ENCODE measurements at regions not wholly inside any gene's neighbourhood (a gene's known extent, or its start where the extent isn't known, plus 50 kb on each side); places are given as distances from the start of the nearest gene placed in this dataset.

- CTCF ChIA-PET: interaction anchor here (2.1 kb wide), 1 partner anchor 12 kb away, joined by 9 read pairs; no protein-coding TSS in a partner anchor
- no peak overlapping the region for H3K9ac ChIP-seq (replicated peaks; ENCODE audit: extremely low read depth, insufficient read depth, low read length)
- no peak for TF ChIP-seq MYC (IDR thresholded peaks at IDR 0.05; ENCODE audit: low read depth, low read length)
- no peak for TF ChIP-seq MAX (IDR thresholded peaks at IDR 0.05; ENCODE audit: insufficient read depth, insufficient read length)
- no peak for TF ChIP-seq CTCF (IDR thresholded peaks at IDR 0.05; ENCODE audit: extremely low read depth in 1 of 2, insufficient read depth in 1 of 2, low read depth in 1 of 2, low read length in 2 of 2)
These were observed 56.0 kb upstream of the CD53 start for GRCh38 chr1:110816945-110817344.

GRCh38 chr1:110811529-110811928, 61.4 kb upstream of the CD53 start:
- Histone ChIP-seq H3K9me3 (replicated peaks; ENCODE audit: control insufficient read depth, insufficient read depth, low read length) (no peaks in the 10 kb centered on the region), H3K4me3 (replicated peaks in 1 of 3; ENCODE audit: insufficient read depth in 1 of 3, low read depth in 1 of 3, low read length in 3 of 3) (no peak overlapping the region), H3K36me3 (ENCODE audit: control insufficient read depth in 2 of 2, extremely low read depth in 1 of 2, insufficient read depth in 2 of 2, low read length in 2 of 2) (no peaks in the 10 kb centered on the region), H2AFZ (ENCODE audit: low read depth, low read length) (no peak overlapping the region), H3K9ac (replicated peaks; ENCODE audit: extremely low read depth, insufficient read depth, low read length) (no peak overlapping the region), H3K27me3 (ENCODE audit: control insufficient read depth in 2 of 2, insufficient read depth in 2 of 2, low read length in 2 of 2) (no peaks in the 10 kb centered on the region), H3K9me1 (replicated peaks; ENCODE audit: control insufficient read depth, extremely low read depth, insufficient read depth, low read length) (no peaks in the 10 kb centered on the region), H4K20me1 (replicated peaks; ENCODE audit: control insufficient read depth, extremely low read depth, insufficient read depth, low read length) (no peaks in the 10 kb centered on the region), H3K27ac (ENCODE audit: insufficient read depth, low read depth, low read length) (no peak overlapping the region), H3K4me2 (ENCODE audit: insufficient read depth, low read length) (no peak overlapping the region), H3K4me1 (ENCODE audit: control insufficient read depth, extremely low read depth, insufficient read depth, low read length) (no peaks in the 10 kb centered on the region), H3K79me2 (ENCODE audit: control insufficient read depth, insufficient read depth, low read length) (no peaks in the 10 kb centered on the region)
- no TSS peak for BruUV-seq (replicated peaks)
- intact Hi-C loops (cut with micrococcal nuclease) (no loop called here), dilution Hi-C loops (cut with MboI; ENCODE audit: extremely low pct_ligation_motif_present, low sequenced_read_pairs) (no loop called here)
- FAIRE-seq (no peak), DNase-seq (ENCODE audit: low read depth, low spot score) (no peak)
- TF ChIP-seq CTCF (IDR thresholded peaks at IDR 0.05; ENCODE audit: extremely low read depth in 1 of 2, insufficient read depth in 1 of 2, low read depth in 1 of 2, low read length in 2 of 2) (no peak), JUN (IDR thresholded peaks at IDR 0.05; ENCODE audit: borderline replicate concordance, insufficient read depth, insufficient read length, low read depth) (no peak), POLR2AphosphoS5 (IDR thresholded peaks at IDR 0.05; ENCODE audit: insufficient read depth, low read depth, low read length) (no peak), FOS (IDR thresholded peaks at IDR 0.05; ENCODE audit: borderline replicate concordance, insufficient read depth, low read length) (no peak), POLR2A (IDR thresholded peaks at IDR 0.05; ENCODE audit: low read depth, low read length) (no peak), MAX (IDR thresholded peaks at IDR 0.05; ENCODE audit: insufficient read depth, insufficient read length) (no peak), EZH2 (IDR thresholded peaks at IDR 0.05; ENCODE audit: borderline replicate concordance, low read depth, low read length, severe bottlenecking) (no peak), MYC (IDR thresholded peaks at IDR 0.05; ENCODE audit: low read depth, low read length) (no peak), GATA2 (IDR thresholded peaks at IDR 0.05; ENCODE audit: insufficient read depth, insufficient read length, low read depth, low read length) (no peak)
- ChIA-PET POLR2A (no interaction called here), CTCF (no interaction called here)

More at GRCh38 chr1:110816945-110817344, 56.0 kb upstream of the CD53 start:
- Histone ChIP-seq H3K27me3 (ENCODE audit: control insufficient read depth in 2 of 2, insufficient read depth in 2 of 2, low read length in 2 of 2) (no peaks in the 10 kb centered on the region), H3K4me2 (ENCODE audit: insufficient read depth, low read length) (no peak overlapping the region), H4K20me1 (replicated peaks; ENCODE audit: control insufficient read depth, extremely low read depth, insufficient read depth, low read length) (no peaks in the 10 kb centered on the region), H3K27ac (ENCODE audit: insufficient read depth, low read depth, low read length) (no peak overlapping the region), H3K9me1 (replicated peaks; ENCODE audit: control insufficient read depth, extremely low read depth, insufficient read depth, low read length) (no peaks in the 10 kb centered on the region), H3K9me3 (replicated peaks; ENCODE audit: control insufficient read depth, insufficient read depth, low read length) (no peaks in the 10 kb centered on the region), H3K36me3 (ENCODE audit: control insufficient read depth in 2 of 2, extremely low read depth in 1 of 2, insufficient read depth in 2 of 2, low read length in 2 of 2) (no peaks in the 10 kb centered on the region), H2AFZ (ENCODE audit: low read depth, low read length) (no peak overlapping the region), H3K79me2 (ENCODE audit: control insufficient read depth, insufficient read depth, low read length) (no peaks in the 10 kb centered on the region), H3K4me3 (replicated peaks in 1 of 3; ENCODE audit: insufficient read depth in 1 of 3, low read depth in 1 of 3, low read length in 3 of 3) (no peak overlapping the region), H3K4me1 (ENCODE audit: control insufficient read depth, extremely low read depth, insufficient read depth, low read length) (no peaks in the 10 kb centered on the region)
- POLR2A ChIA-PET: no interaction called here
- dilution Hi-C loops (cut with MboI; ENCODE audit: extremely low pct_ligation_motif_present, low sequenced_read_pairs): no loop called here
- FAIRE-seq: no peak
- intact Hi-C loops (cut with micrococcal nuclease): no loop called here
- no peak for DNase-seq (ENCODE audit: low read depth, low spot score)
- no TSS peak for BruUV-seq (replicated peaks)

Data from endothelial cell of umbilical vein (primary cell).